GM19035 (cell line): ENCODE measurements at regions not wholly inside any gene's neighbourhood (a gene's known extent, or its start where the extent isn't known, plus 50 kb on each side); places are given as distances from the start of the nearest gene placed in this dataset.
"Not testable (repeated sequence)": the region's sequence is repeated elsewhere in the genome, so short reads cannot be mapped to it uniquely, and the experiment has no call there.

Experiments
- ATAC-seq: cut with Tn5 transposase; IDR thresholded peaks from one replicate; pipeline ENCODE4 v1.9.1; 2021; ENCODE audit not compliant: unreplicated experiment

DNA sequence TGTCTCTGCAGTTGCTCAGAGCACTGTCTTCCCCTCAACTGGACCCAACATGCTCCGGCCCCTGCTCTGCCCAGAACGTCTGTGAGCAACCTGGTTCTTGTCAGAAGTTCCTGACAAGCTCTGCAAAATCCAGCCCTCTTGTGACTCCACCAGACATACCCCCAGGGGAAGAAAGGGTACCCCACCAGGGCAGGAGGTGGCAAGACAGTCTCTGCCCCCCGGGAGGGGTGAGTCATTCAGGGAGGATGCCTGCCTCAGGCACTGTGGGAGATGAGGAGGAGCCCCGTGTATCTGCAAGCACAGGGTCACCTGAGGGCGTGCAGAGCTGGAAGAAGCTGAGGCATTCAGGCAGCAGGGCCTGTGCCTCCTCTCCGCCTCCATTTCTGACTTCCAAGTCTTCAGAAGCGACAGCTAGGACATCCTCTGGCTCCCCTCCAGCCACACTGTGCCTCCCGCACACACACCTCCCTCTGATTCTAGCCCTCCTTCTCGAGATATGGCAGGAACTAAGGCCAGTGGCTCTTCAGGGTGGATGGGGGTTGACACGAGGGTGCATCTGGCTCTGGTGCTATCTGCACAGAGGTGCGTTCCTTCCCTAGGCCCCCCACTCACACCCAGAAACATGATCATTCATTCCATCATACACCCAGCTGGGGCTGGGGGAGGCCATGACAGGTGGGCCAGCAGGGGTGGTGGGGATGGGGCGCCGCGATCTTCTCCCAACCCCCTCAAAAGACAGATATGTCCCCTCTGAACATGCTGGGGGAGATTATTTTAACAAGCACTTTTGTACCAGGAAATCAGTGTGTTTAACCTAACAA, 222.2 kb downstream of the CYP26B1 start:
- ATAC-seq: no peak

DNA sequence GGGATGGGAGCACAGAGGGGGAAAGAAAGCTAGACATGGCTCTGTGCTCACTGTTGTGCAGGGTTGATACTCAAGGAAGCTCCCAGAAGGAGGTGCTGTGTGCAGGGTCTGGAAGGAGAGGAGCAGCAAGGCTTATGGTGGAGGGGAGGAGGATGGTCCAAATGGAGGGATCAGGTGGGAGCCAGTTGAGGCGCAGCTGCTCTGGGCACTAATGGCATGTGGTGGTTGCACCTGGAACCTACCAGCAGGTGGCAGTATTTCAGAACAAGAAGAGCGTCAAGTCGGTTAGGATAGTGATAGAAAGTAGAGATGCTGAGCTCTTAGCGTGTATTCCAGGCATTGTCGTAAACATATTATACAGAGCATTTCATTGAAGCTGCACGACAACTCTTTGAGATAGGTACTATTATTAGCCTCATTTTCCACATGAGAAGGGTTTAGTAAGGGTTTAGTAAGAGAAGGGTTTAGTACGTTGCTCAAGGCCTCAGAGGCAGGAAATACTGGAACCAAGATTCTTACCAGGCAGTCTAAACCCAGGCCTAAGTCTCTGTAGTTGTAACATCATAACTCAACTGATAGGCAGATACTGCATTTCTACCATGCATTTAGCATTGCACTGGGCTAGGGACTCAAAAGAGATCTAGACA, 223.7 kb downstream of the CYP26B1 start:
- peak; percentile 82 for ATAC-seq

DNA sequence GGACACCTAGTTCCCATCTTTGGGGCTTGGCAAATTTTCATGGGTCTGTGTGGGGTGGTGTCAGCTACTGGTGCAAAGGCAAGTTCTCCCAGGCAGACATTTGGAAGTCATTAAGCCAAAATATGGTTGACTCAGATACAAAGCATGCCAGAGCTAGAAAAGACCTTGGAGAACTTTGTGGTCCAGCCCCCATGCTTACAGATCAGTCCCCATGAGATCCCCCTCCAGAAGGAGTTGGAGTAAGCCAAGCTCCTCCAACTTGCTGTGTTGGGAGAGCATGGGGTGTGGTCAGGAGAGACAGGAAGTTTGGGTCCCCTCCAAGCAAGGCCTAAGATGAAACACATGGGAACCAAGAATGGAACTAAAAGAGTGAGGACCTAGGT, 224.5 kb downstream of the CYP26B1 start:
- ATAC-seq: no peak

DNA sequence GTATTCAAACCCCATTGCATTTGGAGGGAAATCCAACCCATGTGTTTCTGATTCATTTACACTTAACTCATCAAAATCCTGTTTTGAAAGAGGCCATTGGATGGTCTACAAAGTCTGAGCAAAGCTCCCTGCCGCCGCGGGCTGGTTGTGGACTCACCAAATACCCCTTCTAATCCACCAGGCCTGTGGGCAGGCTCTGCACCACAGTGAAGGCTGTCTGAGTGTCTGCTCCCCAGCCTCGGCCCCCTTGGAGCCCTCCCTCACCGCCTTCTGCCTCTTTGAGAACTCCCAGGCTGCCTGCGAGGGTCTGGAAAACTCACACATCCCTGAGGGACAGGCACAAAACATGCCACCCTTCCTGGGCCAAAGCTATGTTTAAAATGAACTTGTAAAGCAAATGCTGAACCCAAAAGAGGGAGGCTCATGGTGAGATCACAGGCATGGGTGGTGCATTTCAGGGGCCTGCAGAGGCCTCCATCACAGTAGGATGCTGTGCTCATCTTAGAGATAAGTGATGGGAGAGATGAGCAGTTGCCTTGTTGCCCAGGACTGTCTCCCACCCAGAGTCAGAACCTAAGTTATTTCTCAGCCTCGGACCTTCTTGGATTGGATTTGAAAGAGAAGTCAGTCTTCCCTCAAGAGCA, 225.0 kb downstream of the CYP26B1 start:
- ATAC-seq: no peak

DNA sequence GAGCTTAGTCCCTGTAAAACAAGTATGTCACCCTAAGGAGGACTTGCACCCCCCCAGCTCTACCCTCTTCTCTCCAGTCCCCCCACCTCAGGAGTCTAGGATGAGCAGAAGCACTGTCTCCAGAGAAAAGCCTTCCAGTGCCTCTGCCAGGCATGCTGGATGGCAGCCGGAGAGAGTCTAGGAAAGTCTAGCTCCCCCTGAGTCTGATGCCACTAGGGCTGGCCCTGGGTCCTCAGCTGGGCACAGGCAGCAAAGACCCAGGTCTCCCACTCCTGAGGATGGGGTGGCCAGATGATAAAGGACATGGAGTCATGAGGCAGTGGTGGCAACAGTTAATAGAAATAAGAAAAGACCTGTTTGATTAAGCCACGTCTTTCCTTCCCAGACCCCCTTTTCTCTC, 225.6 kb downstream of the CYP26B1 start:
- ATAC-seq: no peak

DNA sequence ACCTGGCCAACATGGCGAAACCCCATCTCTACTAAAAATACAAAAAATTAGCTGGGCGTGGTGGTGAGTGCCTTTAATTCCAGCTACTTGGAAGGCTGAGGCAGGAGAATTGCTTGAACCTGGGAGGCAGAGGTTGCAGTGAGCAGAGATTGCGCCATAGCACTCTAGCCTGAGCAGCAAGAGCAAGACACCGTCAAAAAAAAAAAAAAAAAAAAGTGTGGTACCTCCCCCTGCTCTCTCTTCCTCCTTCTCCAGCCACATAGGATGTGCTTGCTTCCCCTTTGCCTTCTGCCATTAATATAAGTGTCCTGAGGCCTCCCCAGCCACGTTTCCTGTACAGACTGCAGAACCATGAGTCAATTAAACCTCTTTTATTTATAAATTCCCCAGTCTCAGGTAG, 226.8 kb downstream of the CYP26B1 start:
- ATAC-seq: not testable (repeated sequence)

DNA sequence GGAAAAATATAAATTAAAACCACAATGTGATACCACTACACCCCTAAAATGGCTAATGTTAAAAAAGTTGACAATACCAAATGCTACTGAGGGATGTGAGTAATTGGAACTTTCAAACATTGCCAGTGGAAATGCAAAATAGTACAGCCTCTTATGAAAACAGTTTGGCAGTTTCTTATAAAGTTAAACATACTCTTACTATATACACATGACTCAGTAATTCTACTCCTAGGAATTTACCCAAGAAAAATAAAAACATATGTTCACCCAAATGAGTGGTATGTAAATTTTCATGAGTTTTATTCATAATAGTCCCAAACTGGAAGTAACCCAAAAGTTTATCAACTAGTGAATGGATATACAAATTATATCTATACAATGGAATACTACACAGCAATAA, 228.0 kb downstream of the CYP26B1 start:
- no peak for ATAC-seq

DNA sequence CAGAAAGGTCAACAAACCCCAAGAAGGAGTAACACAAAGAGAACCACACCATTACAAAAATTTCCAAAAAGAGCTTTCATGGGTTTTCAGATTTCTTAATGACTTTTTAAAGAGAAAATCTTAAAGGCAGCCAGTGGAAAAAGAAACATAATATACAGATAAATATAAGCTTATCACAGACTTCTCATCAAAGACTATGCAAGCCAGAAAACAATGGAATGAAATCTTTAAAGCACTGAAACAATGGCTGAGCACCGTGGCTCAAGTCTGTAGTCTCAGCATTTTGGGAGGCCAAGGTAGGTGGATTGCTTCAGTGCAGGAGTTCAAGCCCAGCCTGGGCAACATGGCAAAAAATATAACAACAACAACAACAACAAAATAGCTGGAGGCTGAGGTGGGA, 237.4 kb downstream of the CYP26B1 start:
- ATAC-seq: no peak

DNA sequence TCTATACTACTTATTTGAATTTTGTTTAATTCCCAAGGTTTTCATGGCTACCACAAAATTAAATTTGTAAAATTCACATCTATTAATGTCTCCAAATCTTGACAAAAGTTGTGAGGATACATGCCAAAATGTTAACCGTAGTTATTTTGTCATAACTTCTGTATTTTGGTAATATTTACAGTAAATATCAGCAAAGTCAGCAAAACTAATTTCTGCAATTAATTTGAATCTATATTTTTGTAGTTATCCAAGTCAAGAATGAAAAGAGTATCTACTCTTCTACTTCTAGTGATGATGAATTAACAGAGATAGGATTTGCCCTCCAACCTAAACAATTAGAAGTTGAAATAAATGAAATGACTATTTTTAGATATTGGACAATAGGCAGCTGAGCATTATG, 238.9 kb downstream of the CYP26B1 start:
- ATAC-seq: no peak

DNA sequence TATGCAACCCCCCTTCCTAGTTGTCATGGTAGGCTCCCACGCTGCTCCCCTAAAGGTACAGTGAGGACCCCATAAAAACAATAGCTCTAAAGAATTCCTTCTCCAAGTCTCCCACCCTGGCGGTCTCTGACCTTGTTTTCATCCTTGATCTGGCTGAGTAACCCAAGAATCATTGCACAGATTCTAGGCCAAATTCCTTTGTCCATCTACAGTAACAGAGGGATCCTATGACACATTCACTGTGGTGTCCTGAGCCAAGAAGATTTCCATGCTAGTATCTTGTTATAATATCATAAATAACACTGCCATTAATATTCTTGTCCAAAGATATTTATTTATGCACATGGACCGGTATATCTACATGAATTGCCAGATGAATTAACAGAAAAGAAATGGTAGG, 240.2 kb downstream of the CYP26B1 start:
- no peak for ATAC-seq

DNA sequence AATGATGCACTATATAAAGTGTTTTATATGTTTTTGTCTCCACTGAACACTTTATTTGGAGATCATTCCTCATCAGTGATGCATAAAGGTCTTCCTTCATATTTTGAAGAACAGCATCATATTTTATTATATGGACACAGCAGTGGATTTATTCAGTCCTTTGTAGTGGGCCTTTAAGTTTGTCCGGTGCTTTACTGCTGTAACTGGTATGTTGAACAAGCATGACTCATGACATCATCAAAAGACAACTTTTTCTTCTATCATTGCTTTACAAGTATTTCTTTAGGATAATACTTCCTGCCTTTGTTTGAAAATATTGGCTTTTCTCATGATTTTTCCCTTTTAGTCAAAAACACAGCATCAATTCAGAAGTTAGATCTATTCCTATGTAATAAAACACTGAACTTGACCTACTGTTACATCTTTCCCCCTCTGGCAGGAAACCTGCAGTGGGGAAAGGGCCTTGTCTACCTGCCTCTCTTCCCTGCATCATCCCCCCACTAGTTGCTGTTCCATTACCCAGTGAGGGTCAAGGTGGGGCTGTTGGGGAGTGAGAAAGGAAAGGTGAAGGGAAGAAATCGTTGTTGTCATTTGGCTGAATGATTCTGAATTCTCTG, 241.2 kb downstream of the CYP26B1 start:
- ATAC-seq: no peak

DNA sequence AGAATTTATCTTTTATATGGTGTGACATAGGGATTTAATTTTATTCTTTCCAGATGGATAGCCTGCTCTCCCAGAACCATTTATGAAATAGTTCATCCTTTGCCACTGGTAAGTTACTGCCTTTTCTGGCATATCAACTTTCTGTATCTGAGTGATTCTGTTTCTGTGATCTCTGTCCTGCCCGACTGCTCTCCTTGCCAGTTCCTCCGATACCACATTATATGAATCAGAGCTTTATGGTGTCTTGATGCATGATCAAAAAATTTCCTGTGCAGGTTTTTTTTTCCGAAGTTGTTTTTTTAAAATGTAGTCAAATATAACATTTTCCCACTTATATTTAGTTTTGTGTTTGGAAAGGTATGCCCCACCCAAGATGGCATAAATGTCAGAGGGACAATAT, 242.5 kb downstream of the CYP26B1 start:
- ATAC-seq: no peak

DNA sequence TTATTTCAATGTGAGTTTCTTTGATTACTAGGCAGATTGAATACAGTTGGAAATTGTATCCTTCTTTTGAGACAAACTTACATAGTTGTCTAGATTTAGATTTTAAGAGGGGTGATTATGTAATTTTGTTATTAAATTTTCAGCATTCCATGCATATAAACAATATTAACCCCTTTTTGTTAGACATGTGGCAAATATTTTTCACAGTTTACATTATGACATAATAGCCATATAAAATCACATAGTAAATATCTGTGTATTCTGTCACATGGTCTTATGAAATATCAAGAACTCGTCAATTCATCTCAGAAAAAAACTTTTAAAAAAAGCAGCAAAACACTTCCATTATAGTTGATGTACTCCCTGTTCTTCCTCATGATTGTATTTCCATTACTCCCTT, 243.8 kb downstream of the CYP26B1 start:
- ATAC-seq: no peak

DNA sequence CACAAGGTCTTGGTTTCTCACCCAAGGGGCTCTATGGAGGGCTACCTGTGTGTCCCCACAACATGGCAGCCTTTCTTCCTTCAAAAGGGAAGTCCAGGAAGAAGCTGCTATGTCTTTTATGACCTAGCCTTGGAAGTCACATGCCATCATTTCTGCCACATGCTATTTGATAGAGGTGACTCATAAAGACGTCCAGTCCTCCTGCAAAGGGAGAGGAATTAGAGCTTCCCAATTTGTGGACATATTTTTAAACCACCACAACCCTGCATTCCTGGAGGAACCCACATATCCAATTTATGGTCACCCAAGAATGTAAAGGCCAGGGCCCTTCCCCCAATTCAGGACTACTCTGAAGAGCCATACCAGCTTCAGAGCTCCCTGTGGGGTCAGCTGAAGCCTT, 246.2 kb downstream of the CYP26B1 start:
- ATAC-seq: no peak

DNA sequence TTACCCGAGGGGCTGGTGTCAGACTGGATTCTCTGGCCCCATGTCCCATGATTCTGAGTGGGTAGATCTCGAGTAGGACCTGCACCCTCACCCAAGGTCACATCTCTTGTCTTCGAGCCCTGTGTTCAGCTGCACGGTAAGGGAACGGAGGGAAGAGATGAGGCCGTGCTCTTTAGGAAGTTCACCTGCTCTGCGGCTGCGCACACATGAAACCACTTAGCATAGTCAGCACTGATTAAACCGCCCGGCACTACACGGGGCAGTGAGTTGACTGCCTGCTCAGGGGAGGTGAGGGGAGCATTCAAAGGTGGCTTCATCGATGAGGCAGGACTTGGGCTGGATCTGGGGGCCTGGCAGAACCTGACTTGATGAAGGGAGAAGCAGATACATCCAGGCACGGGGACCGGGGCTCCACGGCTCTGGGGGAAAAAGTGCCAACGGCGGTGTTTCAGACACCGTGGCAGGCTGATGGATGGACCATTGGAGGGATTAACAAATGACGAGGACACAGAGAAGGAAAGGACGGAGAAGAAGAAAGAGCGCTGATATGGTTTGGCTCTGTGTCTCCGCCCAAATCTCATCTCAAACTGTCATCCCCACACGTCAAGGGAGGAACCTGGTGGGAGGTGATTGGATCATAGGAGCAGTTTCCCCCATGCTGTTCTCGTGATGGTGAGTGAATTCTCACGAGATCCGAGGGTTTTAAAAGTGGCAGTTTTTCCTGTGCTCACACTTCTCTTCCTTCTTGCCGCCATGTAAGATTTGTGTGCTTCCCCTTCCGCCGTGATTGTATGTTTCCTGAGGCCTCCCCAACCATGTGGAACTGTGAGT, 248.6 kb downstream of the CYP26B1 start:
- no peak for ATAC-seq

DNA sequence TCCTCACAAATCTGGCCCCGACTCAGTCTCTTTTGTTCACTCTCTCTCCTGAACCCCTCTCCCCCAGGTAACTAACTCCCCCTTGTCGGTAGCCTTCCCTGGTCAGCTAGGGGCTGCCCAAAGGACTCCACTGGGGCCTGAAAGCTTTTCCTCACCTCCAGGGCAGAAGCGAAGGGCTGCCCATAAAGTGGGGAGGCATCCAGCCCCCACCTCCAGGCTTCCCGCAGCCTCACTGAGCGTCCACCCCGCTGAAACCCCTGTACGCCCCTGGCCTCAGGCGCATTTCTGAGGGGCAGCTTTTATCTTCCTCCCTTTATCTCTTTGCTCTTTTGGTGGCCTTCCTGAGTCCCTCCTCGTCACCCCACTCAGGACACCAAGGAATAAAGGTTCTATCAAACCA, 249.3 kb downstream of the CYP26B1 start:
- ATAC-seq: no peak

DNA sequence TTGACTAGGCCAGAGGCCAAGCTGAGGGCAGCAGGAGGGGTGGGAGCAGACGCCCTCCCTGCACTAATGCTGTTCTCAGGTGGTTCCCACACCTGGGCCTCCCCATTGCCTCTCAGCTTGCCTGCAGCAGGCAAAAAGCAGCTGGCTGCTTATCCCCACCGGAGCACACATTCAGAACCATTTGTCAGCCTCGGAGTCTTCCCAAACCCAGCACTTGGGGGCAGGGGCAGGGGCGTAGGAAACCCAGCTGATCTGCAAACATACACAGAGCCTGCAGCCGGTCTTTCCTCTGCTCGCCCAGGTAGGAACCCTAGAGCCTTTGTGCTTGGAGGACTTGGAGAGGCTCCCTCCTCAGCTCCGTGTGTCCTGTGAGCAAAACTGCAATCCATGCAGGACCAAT, 249.8 kb downstream of the CYP26B1 start:
- ATAC-seq: no peak

DNA sequence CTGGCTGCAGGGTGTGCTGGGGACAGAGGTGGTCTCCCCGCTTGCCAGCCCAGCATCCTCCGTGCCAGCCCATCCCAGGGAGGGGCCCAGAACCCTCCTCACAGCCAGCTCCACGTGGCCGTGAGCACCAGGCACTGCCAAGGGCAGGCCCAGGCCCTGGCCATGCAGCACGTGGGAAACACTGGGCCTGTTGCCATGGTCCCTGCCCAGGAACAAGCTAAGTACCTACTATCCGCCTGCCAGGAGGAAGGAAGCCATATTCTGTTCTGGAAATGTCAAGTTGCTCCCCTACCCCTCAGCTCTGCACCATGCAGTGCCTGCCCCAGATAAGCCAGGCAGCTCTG, 250.6 kb downstream of the CYP26B1 start:
- ATAC-seq: no peak

DNA sequence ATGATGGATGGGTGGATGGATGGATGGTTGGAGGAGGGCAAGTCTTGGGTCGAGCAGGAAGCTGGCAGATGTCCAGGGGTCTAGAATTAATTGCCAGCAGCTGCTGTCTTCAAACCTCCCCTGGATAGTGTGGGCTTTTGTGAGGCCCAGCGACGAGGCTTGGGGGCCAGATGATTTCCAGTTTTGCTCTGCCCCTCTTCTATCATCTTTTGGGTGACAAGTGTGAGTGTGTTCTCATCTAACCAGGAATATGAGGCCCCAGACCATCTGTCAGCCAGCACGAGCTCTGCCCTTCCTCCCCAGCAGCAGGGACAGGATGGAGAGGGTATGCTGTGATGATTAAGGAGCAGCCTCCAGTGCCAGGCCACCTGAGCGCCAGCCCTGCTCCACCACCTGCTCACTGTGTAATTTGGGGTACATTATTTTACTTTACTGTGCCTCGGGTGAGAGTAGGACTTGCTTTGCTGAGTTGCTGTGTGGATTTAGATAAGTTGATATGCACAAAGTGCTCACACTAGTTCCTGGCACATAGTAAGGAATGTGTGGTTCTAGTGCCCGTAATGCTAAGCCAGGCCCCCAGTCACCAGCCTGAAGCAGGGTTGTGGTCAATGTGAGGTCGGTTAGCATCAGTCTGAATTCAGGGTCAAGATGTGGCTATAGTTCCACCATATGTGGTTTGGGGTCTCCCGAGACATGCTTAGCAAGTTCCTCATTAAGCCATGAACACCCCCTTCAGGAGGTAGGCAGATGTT, 251.1 kb downstream of the CYP26B1 start:
- ATAC-seq: no peak
